HepG2 (cell line): ENCODE measurements at regions not wholly inside any gene's neighbourhood (a gene's known extent, or its start where the extent isn't known, plus 50 kb on each side); places are given as distances from the start of the nearest gene placed in this dataset.

Experiments used
- ATAC-seq: fragments of 200-7000 bp; cut with Tn5 transposase; 3 replicates; pipeline ENCODE4 v1.9.1; 2020; ENCODE audit warnings: mild to moderate bottlenecking, moderate library complexity
- BruUV-seq: library from RNA; stranded (reverse); fragments of 400-500 nt; replicated peaks from 2 replicates; lab custom pipeline; 2021; lab: Mats Ljungman, UMichigan
- CTCF ChIA-PET: fragments of 300-600 bp; formaldehyde crosslinking; extraction: SDS; loops from one replicate; lab custom pipeline; 2021; ENCODE audit warnings: low total read pairs, inconsistent platforms, low intra/inter-chr PET ratio; lab: Yijun Ruan, JAX
- POLR2A ChIA-PET: fragments of 350-600 bp; sonication (Branson Sonifier 250); formaldehyde crosslinking; loops from one replicate; lab custom pipeline; 2020; ENCODE audit warnings: antibody characterized with exemption, inconsistent platforms; lab: Yijun Ruan, JAX
- DNase-seq: peaks from one replicate; pipeline ENCODE4 v3.0.0-alpha.2; 2015; ENCODE audit warnings: low spot score
- FAIRE-seq: peaks from 3 replicates; lab custom pipeline; 2011; peaks lifted over from hg19 to GRCh38; lab: Jason Lieb, UNC
- H2AFZ ChIP-seq: one replicate; pipeline ENCODE4 v1.6.1; 2011; ENCODE audit warnings: low read length, inconsistent platforms
- H3K27ac ChIP-seq: fragments of 300-600 bp; 3 replicates; pipeline ENCODE4 v1.8.0; 2011; ENCODE audit warnings: mixed run types, mild to moderate bottlenecking, mixed read lengths, low read length, inconsistent platforms; ENCODE audit not compliant: insufficient read depth; ENCODE audit errors: extremely low read length
- H3K27me3 ChIP-seq, 2 experiments: fragments of 200-600 bp in 1 of 2; 2 replicates in 1 of 2; 3 replicates in 1 of 2; pipeline versions ENCODE4 v1.6.0 to v1.8.0; 2011; ENCODE audit warnings: low read length in 2 of 2, mild to moderate bottlenecking in 2 of 2, moderate library complexity in 2 of 2, inconsistent platforms in 1 of 2; ENCODE audit not compliant: insufficient read depth in 2 of 2, control insufficient read depth in 1 of 2
- H3K36me3 ChIP-seq, 2 experiments: fragments of 200-600 bp in 1 of 2; replicated peaks in 1 of 2; 2 replicates in 1 of 2; 3 replicates in 1 of 2; pipeline versions ENCODE4 v1.5.1 to v1.8.0; 2011; ENCODE audit warnings: low read length in 2 of 2, inconsistent platforms in 1 of 2; ENCODE audit not compliant: insufficient read depth in 2 of 2, control insufficient read depth in 1 of 2
- H3K4me1 ChIP-seq: 2 replicates; pipeline ENCODE4 v1.5.1; 2012; ENCODE audit warnings: low read length, inconsistent platforms; ENCODE audit not compliant: insufficient read depth
- H3K4me2 ChIP-seq: 2 replicates; pipeline ENCODE4 v1.6.0; 2011; ENCODE audit warnings: low read depth, low read length, inconsistent platforms
- H3K4me3 ChIP-seq, 3 experiments: fragments of 200-600 bp in 1 of 3; sonication (generic), shearing (Covaris generic) in 1 of 3; replicated peaks in 1 of 3; 2 replicates each; pipeline ENCODE4 v1.5.1; 2011 to 2016; ENCODE audit warnings: low read length in 3 of 3, inconsistent platforms in 2 of 3, low read depth in 2 of 3, mild to moderate bottlenecking in 2 of 3, control low read depth in 1 of 3, mixed read lengths in 1 of 3; ENCODE audit not compliant: insufficient read depth in 1 of 3
- H3K79me2 ChIP-seq: one replicate; pipeline ENCODE4 v1.6.1; 2011; ENCODE audit warnings: low read length, inconsistent platforms; ENCODE audit not compliant: insufficient read depth
- H3K9ac ChIP-seq: 2 replicates; pipeline ENCODE4 v1.6.0; 2011; ENCODE audit warnings: mild to moderate bottlenecking, low read depth, low read length, inconsistent platforms; ENCODE audit not compliant: insufficient read depth
- H3K9me3 ChIP-seq: 2 replicates; pipeline ENCODE4 v1.5.1; 2012; ENCODE audit warnings: mild to moderate bottlenecking, low read length
- H4K20me1 ChIP-seq: 2 replicates; pipeline ENCODE4 v1.6.0; 2011; ENCODE audit warnings: inconsistent platforms, mild to moderate bottlenecking, low read length, moderate library complexity; ENCODE audit not compliant: insufficient read depth
- ARID2 ChIP-seq: sonication (generic); formaldehyde crosslinking; IDR thresholded peaks from 2 replicates; pipeline ENCODE4 v1.8.1; 2022; ENCODE audit warnings: mild to moderate bottlenecking, missing genetic modification reagents, borderline replicate concordance
- DMAP1 ChIP-seq: IDR thresholded peaks from 2 replicates; pipeline ENCODE4 v1.6.1; 2016
- E2F1 ChIP-seq: sonication (generic); formaldehyde crosslinking; IDR thresholded peaks from 2 replicates; pipeline ENCODE4 v1.5.0; 2020; ENCODE audit warnings: missing genetic modification reagents
- FOXJ3 ChIP-seq: sonication (generic); formaldehyde crosslinking; IDR thresholded peaks from 2 replicates; pipeline ENCODE4 v1.4.0; 2020; ENCODE audit warnings: missing genetic modification reagents, mild to moderate bottlenecking, borderline replicate concordance
- HHEX ChIP-seq: IDR thresholded peaks from 2 replicates; pipeline ENCODE4 v1.6.1; 2016; ENCODE audit warnings: control low read depth
- RERE ChIP-seq: IDR thresholded peaks from 2 replicates; pipeline ENCODE4 v1.6.1; 2016; ENCODE audit warnings: low read depth, missing genetic modification reagents, missing compliant biosample characterization
- SIN3A ChIP-seq: IDR thresholded peaks from 2 replicates; pipeline ENCODE4 v1.6.1; 2011; ENCODE audit warnings: low read depth, mild to moderate bottlenecking, control low read depth, low read length, borderline replicate concordance
- ZBED4 ChIP-seq: sonication (generic); formaldehyde crosslinking; IDR thresholded peaks from 2 replicates; pipeline ENCODE4 v1.4.0; 2020; ENCODE audit warnings: missing genetic modification reagents, borderline replicate concordance
- ZNF343 ChIP-seq: sonication (generic); formaldehyde crosslinking; IDR thresholded peaks from 2 replicates; pipeline ENCODE4 v1.4.0; 2020; ENCODE audit warnings: mild to moderate bottlenecking, missing genetic modification reagents
- ZNF704 ChIP-seq: sonication (generic); formaldehyde crosslinking; IDR thresholded peaks from 2 replicates; pipeline ENCODE4 v1.8.1; 2023; ENCODE audit warnings: mild to moderate bottlenecking, inconsistent platforms, moderate library complexity, missing genetic modification reagents, borderline replicate concordance
- in situ Hi-C: cut with HindIII; loops from 2 replicates; pipeline ENCODE4 v1.10.0; 2017; ENCODE audit warnings: low pct_unique_long_range_greater_than_20kb; ENCODE audit not compliant: extremely low pct_ligation_motif_present
- intact Hi-C: fragments of 100-400 bp; cut with micrococcal nuclease; formaldehyde crosslinking; loops from one replicate; pipeline ENCODE4 v1.10.0; 2022; ENCODE audit not compliant: unreplicated experiment
- TF ChIP-seq, protein P1 (sequence below): IDR thresholded peaks from 2 replicates; pipeline ENCODE4 v1.6.1; 2016; ENCODE audit warnings: missing compliant biosample characterization, missing genetic modification reagents, borderline replicate concordance
- TF ChIP-seq, protein P2 (sequence below): sonication (generic); formaldehyde crosslinking; IDR thresholded peaks from 2 replicates; pipeline ENCODE4 v1.4.0; 2020; ENCODE audit warnings: mild to moderate bottlenecking, missing genetic modification reagents

GRCh38 chr2:7515327-7515726 lies 598.1 kb downstream of the RNF144A start:
- intact Hi-C loops: no loop called here
- no peak overlapping the region for H2AFZ ChIP-seq
- no peak overlapping the region for H3K27ac ChIP-seq
- no peak for ATAC-seq
- CTCF ChIA-PET: no interaction called here
- no peak overlapping the region for H3K4me3 ChIP-seq
- FAIRE-seq: no peak
- no peak overlapping the region for H3K4me2 ChIP-seq
- no peak for DNase-seq
- H3K36me3 ChIP-seq: no peaks in the 10 kb centered on the region
- H4K20me1 ChIP-seq: no peaks in the 10 kb centered on the region
- H3K9me3 ChIP-seq: no peaks in the 10 kb centered on the region
- POLR2A ChIA-PET: no interaction called here
- H3K9ac ChIP-seq: no peak overlapping the region
- H3K79me2 ChIP-seq: no peaks in the 10 kb centered on the region
- peaks cover 0 to under 1% of the 10 kb centered on the region in 2 experiments; a peak in 1 of 5 replicates for H3K27me3 ChIP-seq
- in situ Hi-C loops: no loop called here
- H3K4me1 ChIP-seq: no peaks in the 10 kb centered on the region
- BruUV-seq: no TSS peak
- no peak for TF ChIP-seq HHEX
- TF ChIP-seq SIN3A: no peak
- TF ChIP-seq, protein P1, sequence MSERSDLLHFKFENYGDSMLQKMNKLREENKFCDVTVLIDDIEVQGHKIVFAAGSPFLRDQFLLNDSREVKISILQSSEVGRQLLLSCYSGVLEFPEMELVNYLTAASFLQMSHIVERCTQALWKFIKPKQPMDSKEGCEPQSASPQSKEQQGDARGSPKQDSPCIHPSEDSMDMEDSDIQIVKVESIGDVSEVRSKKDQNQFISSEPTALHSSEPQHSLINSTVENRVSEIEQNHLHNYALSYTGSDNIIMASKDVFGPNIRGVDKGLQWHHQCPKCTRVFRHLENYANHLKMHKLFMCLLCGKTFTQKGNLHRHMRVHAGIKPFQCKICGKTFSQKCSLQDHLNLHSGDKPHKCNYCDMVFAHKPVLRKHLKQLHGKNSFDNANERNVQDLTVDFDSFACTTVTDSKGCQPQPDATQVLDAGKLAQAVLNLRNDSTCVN (CRISPR knock-in tag): no peak
- no peak for TF ChIP-seq DMAP1
- TF ChIP-seq, protein P2, sequence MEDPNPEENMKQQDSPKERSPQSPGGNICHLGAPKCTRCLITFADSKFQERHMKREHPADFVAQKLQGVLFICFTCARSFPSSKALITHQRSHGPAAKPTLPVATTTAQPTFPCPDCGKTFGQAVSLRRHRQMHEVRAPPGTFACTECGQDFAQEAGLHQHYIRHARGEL (CRISPR knock-in tag): no peak
- no peak for TF ChIP-seq ZBED4 (CRISPR knock-in tag)
- TF ChIP-seq E2F1 (CRISPR knock-in tag): no peak
- TF ChIP-seq FOXJ3 (CRISPR knock-in tag): no peak
- TF ChIP-seq ZNF343: no peak
- TF ChIP-seq ARID2 (CRISPR knock-in tag): no peak
- TF ChIP-seq RERE (CRISPR knock-in tag): no peak
- no peak for TF ChIP-seq ZNF704
